Stomach (tissue), 4 donors: ENCODE measurements at regions not wholly inside any gene's neighbourhood (a gene's known extent, or its start where the extent isn't known, plus 50 kb on each side); places are given as distances from the start of the nearest gene placed in this dataset.

Source experiments
- CTCF ChIP-seq, 7 experiments: fragments of 450-650 bp in 4 of 7; fragments of 200-600 bp in 3 of 7; sonication (generic) in 3 of 7; IDR thresholded peaks; one replicate each; pipeline ENCODE4 v1.5.1; 2016 to 2019; ENCODE audit warnings: antibody characterized with exemption in 7 of 7, control low read depth in 2 of 7, mild to moderate bottlenecking in 1 of 7
- EP300 ChIP-seq: sonication (generic); formaldehyde crosslinking; IDR thresholded peaks from one replicate; pipeline ENCODE4 v1.6.1; 2017; ENCODE audit warnings: antibody characterized with exemption
- POLR2A ChIP-seq, 4 donors: fragments of 450-650 bp; IDR thresholded peaks; one replicate each; pipeline ENCODE4 v1.6.1; 2016; ENCODE audit warnings: antibody characterized with exemption in 4 of 4, control low read depth in 2 of 4, mild to moderate bottlenecking in 1 of 4, moderate library complexity in 1 of 4
- POLR2AphosphoS5 ChIP-seq, 3 donors: sonication (generic); formaldehyde crosslinking; IDR thresholded peaks; one replicate each; pipeline ENCODE4 v1.6.1; 2016; ENCODE audit warnings: antibody characterized with exemption in 3 of 3

- TF ChIP-seq CTCF (IDR thresholded peaks at IDR 0.05) = no peak
- no peak for TF ChIP-seq EP300
- no peak for TF ChIP-seq POLR2AphosphoS5 (IDR thresholded peaks at IDR 0.05)
- TF ChIP-seq POLR2A (IDR thresholded peaks at IDR 0.05) = no peak
Observed at GRCh38 chr3:150077581-150078247, 107.0 kb upstream of the PFN2 start.
